ENCODE measurements at regions not wholly inside any gene's neighbourhood (a gene's known extent, or its start where the extent isn't known, plus 50 kb on each side); places are given as distances from the start of the nearest gene placed in this dataset.

DNA sequence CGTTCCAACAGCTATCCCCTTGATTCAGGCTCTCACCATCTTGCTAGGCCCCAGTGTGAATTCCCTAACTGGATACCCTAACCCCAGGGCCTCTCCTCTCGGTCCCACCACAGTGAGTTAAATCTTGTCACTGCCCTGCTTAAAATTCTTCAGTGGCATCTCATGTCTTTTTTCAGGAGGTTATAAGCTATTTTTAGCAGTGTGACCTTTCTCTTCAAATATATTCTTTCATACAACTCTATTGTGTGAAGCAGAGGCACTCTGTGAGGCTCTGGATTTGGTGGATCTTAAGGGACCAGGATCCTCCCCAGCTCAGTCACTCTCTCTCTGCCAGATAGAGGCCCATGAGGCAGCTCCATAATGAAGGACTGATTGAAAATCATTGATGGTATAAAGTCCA lies 760.4 kb downstream of the NTRK3 start:
- TF ChIP-seq EZH2phosphoT487 (IDR thresholded peaks at IDR 0.05; ENCODE audit: borderline replicate concordance) (no peak), EZH2 (IDR thresholded peaks at IDR 0.05) (no peak), RAD21 (IDR thresholded peaks at IDR 0.05; ENCODE audit: low read depth) (no peak), TCF7L2 (IDR thresholded peaks at IDR 0.05; ENCODE audit: borderline replicate concordance, extremely low read depth, insufficient read depth, insufficient read length) (no peak), REST (IDR thresholded peaks at IDR 0.05; ENCODE audit: low read depth) (no peak), POLR2AphosphoS5 (IDR thresholded peaks at IDR 0.05; ENCODE audit: low read depth, low read length) (no peak), POLR2A (IDR thresholded peaks at IDR 0.05; ENCODE audit: borderline replicate concordance, extremely low read depth, insufficient read depth, insufficient read length) (no peak), YY1 (IDR thresholded peaks at IDR 0.05; ENCODE audit: extremely low read depth, insufficient replicate concordance, low read depth, low read length) (no peak), EGR1 (IDR thresholded peaks at IDR 0.05; ENCODE audit: low read depth) (no peak), ZFX (IDR thresholded peaks at IDR 0.05) (no peak)
- TF ChIP-seq, protein P1, sequence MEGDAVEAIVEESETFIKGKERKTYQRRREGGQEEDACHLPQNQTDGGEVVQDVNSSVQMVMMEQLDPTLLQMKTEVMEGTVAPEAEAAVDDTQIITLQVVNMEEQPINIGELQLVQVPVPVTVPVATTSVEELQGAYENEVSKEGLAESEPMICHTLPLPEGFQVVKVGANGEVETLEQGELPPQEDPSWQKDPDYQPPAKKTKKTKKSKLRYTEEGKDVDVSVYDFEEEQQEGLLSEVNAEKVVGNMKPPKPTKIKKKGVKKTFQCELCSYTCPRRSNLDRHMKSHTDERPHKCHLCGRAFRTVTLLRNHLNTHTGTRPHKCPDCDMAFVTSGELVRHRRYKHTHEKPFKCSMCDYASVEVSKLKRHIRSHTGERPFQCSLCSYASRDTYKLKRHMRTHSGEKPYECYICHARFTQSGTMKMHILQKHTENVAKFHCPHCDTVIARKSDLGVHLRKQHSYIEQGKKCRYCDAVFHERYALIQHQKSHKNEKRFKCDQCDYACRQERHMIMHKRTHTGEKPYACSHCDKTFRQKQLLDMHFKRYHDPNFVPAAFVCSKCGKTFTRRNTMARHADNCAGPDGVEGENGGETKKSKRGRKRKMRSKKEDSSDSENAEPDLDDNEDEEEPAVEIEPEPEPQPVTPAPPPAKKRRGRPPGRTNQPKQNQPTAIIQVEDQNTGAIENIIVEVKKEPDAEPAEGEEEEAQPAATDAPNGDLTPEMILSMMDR (IDR thresholded peaks at IDR 0.05 in 2 of 3, conservative IDR thresholded peaks at IDR 0.05 in 1 of 3; ENCODE audit: borderline replicate concordance in 1 of 3, insufficient read depth in 1 of 3, low read depth in 2 of 3, low read length in 2 of 3) = no peak
